NOMO-1 treated with DMSO at 0.1 percent for 48 hours (cell line): ENCODE measurements at regions not wholly inside any gene's neighbourhood (a gene's known extent, or its start where the extent isn't known, plus 50 kb on each side); places are given as distances from the start of the nearest gene placed in this dataset.
A peak's percentile ranks its signal among the peaks of the same experiment; 100 is the strongest.

Experiments
- DNase-seq: peaks from one replicate; lab custom pipeline; 2025; ENCODE audit not compliant: unreplicated experiment; lab: John Stamatoyannopoulos, UW

DNA sequence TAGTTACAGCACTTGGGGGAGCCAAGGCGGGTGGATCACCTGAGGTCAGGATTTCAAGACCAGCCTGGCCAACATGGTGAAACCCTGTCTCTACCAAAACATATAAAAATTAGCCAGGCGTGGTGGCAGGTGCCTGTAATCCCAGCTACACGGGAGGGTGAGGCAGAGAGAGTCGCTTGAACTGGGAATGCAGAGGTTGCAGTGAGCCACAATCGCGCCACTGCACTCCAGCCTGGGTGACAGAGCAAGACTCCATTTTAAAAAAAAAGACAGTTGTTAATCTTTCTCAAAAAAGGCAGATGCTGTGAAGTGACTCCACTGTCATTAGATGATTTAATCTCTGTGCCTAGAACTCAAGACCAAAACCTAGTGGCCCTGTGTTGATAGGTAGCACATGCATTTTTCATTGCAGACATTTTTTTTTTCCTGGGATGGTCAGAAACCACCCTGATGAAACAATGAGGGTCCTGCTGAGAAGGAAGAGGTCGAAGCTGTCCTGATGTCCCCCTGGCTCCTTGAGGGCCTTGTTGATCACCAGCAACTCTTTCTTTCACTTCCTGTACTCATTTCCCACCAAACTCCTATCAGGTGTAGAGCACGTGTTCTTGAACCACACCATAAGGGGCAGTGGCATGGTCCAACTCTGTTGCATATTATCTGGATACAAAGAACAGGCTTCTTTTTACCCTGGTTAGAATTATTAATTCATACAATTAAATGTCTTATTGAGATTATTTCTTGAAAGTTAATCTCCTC lies 382.2 kb downstream of the ICE1 start:
- DNase-seq, result no peak

DNA sequence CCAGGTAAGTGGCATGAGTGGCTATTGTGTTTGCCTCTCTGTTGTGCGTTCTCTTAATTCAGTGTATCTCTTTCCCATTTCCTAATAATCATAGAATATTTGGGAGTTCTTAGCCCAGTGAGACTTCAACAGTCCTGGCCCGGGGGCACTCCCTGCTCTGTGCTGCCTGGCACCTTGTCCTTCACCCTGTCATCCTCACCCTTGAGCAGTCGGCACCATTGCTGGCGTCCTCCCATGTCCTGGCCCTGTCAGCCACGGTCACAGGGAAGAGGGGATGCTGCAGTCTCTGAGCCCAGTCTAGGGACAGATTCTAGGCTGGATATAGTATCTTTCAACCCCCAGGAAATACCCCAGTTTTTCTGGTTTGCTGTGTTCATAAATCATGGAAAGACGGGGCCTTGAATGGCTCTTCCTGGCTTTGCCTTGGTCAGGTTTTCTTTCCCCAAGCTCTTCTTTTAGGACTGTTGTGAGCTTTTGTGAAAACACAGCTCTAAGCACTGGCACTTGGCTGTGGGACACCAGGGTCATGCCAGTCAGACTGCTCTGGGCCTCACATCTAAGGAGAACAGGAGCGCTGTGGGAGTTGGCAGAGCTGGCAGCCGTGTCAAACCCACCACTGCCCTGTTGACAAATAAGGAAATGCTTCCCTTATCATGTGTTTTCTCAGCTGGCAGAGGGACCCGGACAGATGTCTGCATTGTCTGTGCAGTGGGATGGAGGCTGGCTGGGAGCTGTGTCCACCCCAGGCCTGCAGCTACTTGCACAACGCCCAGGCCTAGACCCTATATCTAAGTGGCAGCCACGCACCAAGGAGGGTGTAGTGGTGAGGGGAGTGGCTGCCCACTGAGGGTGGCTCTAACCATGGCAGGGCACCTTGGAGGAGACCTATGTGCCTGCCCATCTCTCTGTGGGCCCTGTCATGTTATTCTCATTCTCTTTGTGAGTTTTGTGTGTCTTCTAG lies 378.6 kb downstream of the ICE1 start:
- no peak for DNase-seq

DNA sequence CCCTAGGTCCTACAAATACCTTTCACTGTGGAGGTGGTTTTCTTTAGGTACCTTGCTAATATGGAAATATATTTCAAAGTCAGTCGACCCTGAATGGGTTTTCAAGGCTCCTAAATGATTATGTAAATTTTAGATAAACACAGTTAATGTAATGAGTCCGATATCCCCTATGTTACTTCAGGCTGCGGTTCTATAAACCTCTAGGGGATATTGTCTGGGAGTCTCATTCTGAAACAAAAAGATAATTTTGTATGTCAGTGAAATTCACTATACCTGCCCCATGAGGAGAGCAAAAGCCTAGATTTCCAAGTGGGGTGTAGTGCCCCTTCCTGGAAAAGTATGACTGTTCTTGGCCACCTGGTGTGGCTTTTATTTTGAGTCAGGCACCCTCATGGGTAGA lies 377.3 kb downstream of the ICE1 start:
- DNase-seq, result no peak

DNA sequence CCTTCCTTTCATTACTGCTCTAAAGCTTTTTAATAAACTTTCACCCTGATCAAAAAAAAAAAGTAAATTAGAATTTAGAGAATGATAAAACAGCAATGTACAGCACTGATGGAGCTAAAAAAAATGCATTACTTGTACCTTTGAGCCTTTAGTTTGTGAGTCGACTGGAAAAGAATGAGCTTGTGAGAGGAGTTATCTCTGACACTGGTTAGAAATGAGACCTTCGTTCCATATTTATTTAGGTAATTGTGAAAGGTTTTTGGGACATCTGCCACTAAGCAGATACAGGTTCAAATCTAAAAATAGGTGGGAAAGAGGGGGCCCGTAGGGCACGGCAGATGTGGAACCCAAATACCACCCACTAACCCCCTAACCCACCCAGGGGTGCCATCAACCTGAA lies 376.8 kb downstream of the ICE1 start:
- no peak for DNase-seq

DNA sequence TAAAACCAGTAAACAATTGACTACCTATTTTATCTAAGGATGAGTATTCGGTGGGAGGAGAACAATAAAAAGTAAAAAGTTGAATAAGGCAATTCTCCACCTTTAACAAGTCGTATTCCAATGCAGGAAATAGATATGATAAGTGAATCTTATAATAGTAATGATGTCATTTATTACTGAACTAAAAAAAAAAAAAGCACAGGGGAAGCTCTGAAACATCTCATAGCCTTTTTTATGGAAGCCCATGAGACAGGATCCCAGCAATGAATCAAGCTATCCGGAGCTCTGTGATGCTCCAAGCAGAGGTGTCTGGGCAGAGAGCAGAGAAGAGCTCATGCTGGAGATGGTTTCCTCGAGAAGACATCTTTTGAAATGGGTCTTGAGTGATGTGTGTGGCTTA lies 376.0 kb downstream of the ICE1 start:
- no peak for DNase-seq

DNA sequence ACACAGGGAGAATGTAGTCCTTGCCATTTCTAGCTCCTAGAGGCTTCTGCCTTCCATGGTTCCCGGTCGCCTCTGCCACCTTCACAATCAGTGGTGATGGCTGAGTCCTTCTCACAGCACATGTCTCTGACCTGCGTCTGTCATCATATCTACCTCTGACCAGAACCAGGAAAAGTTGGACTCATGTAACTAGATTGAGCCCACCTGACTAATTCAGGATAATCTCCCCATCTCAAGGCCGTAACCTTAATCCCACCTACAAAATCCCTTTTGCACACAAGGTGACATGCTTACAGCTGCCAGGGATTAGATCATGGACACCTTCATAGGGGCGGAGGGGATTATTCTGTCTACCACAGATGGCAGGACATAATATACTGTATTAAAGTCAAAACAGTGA lies 375.6 kb downstream of the ICE1 start:
- no peak for DNase-seq

DNA sequence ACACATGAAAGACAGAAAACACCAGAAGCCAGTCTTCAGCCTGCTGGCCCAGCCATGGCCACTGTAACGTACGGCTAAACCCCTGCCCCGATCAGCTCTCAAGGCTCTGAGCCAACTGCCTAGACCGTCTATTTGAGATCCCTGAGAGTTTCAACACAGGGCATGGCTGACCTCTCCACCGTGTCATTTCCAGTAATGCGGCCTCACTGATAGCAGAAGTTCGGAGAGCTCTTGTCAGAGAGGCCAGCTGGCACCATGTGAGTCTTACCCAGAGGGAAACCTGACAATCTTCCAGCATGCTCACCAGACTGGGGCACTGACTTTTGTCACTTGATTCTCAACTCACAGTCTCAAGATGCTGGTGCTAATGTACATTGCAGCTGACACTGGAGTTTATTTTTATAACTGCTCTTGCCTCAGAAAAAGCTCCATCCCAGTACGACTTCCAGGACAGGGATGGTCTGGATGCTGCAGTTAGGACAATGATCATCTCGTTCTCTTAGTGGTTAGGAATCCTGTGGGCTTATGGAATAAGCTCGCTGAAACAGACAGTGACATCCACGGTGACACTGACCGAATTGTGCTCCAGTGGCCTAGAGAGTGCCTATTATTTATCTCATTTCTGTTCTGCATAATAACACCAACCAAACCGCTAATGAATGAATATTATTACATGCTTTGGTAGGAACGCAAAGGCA lies 372.7 kb downstream of the ICE1 start:
- peak; percentile 10 for DNase-seq

DNA sequence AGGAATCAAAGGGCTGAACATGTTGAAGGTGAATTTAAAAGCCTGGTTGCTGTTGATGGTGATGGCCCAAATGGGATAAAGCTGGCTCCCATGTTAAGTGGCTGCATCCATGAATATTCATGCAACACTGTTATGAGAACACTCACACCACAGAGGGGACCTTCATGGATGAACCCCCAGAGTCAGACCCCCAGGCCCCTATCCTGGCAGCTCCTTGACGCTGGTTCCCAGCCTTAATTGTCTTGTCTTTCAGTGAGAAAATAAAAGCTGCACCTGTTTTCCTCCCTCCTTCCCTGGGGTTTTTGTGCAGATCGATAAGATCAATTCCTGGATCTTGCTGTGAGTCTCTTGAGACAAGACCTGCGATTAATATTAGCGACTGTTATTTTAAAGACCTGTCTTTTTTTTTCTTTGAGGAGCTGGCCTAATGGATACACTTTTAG lies 371.7 kb downstream of the ICE1 start:
- DNase-seq, result no peak

DNA sequence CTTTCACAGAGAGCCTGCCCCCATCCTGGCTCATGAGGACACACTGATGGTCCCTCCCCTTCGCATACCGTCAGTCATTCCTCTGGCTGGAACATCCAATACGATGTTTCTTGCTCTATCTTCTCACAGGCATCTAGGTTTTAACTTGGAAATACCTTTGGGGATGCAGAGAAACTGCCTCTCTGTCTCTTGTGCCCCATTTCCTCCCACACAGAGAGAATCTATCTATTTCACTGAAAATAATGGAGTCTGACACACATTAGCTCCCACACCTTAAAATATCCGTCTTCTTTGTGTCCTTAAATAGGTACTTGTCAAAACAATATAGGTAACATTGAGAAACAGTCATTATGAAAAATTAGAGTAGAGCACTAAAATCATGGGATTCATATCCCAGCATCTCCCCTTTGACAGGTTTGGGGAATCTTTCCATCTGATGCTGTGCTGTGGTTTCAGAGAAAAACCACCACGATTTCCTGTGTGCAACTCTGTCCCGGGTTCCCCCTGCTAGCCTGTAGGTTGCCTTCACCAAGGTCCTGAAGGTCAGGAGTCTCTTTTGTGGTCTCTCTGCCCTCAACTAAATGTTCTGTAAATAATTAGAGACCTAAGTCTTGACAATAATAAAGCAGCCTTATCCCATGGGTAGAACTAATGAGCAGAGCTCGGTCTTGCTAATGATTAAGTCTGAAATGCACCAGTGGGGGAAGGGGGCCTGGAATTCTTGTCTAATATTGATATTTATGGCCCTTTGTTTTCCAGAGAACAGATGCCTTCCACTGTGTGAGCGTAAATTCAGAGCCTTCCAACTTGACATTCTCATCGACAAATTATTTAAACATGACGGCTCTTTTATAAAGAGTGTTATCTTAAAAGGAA lies 371.0 kb downstream of the ICE1 start:
- no peak for DNase-seq

DNA sequence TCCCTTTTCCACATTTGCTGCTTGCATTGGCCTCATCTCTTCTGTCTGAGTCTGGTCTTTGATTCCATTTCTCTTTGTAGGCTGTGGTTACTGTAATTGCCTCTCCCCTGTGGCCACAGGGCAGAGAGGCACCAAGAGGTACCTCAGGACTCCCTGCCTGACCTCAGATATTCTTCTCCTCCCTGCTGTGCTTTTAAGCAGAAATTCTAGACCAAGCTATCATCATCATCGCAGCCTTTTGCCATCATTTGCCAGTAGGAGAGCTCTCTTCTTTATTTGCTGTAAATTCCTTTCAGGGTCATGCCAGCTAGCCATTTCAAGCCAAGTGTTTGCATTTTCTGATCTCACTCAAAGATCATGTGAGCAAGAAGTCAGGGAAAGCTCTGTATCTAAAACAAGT lies 369.6 kb downstream of the ICE1 start:
- no peak for DNase-seq

DNA sequence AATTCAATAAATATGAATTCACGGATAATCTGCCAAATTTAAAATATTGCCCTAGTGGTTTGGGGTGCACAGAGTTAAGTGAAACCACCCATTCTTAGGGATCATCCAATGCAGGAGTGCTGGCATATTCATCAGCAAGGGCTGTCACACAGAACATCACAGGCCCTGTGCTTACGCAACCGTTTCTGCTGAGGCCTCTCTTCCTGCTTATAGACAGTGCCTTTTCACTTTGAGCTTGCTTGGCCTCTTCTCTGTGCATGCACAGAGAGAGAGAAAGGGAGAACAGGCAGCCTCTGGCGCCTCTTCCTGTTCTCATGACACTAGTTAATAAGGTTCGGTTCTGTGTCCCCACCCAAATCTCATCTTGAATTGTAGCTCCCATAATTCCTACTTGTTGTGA lies 366.3 kb downstream of the ICE1 start:
- peak; percentile 73 for DNase-seq

DNA sequence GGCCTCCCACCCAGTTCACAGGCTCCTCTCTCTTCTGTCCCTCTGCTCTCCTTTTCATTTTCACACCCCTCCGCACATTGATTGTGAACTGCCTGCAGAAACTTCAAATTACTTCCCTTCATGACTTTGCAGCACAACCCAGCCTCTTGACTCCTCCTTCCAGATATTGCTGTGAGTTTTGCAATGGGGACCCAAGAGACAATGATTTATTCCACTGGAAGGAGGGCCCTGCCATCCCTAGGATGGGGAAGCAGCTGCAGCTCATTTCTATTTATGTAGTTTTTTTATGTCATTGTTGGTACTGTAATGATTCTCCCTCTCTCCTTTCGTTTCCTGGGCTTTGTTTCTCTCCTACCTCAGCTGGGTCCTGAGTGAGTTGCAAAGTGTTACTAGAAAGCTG lies 364.9 kb downstream of the ICE1 start:
- DNase-seq, result peak; percentile 91

DNA sequence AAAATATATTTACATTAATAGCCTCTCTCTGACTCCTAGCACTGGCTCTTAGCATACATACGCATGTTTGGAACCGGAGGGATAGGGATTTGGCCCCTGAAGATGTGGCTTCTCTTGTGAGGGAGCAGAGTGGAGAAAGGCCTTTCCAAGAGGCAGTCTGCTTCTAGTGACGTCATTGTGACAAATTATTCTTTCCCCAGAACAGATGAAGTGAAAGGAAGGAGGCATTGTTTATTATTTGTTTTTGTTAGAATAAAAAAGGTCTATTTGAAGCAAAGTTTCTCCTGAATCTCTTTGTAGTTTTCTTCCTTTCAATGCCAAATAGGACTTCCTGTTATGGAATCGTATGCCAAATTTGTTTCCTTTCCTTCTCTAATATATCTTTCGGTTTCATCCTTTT lies 361.6 kb downstream of the ICE1 start:
- DNase-seq, result no peak

DNA sequence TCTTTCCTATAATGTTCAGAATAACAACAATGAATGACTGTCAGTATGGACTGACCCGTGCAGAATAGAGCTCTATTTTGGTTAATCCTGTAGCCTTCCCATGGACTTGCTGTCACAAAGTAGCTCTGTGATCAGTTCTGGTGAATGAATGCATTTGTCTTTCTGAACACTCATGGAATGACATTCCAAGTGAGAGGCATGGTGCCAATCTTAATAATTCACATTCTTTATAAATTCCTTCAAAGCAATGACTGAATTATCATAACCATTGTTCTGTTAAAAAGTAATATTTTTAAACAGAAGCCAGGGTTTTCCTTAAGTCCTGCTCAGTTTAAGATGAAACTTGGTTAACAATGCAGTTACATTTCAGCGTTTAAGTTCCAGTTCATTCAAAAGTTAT lies 360.5 kb downstream of the ICE1 start:
- no peak for DNase-seq

DNA sequence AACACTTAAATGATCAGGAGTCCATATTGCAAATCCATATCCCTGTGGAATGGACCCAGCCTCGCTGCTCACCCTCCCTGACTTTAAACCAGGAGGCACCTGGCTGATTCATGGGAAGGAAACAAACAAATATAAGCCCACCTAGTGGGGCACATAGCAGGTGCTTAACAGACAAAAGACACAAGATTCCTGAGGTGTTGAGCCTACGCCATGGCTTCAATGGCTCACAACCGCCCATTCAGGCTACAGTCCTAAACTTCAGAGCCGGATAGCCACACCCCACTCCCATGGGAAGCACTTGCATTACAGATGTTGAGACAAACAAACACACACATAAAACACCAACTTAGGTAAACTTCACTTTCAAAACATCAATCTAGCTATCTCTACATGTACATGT lies 359.9 kb downstream of the ICE1 start:
- DNase-seq, result no peak

DNA sequence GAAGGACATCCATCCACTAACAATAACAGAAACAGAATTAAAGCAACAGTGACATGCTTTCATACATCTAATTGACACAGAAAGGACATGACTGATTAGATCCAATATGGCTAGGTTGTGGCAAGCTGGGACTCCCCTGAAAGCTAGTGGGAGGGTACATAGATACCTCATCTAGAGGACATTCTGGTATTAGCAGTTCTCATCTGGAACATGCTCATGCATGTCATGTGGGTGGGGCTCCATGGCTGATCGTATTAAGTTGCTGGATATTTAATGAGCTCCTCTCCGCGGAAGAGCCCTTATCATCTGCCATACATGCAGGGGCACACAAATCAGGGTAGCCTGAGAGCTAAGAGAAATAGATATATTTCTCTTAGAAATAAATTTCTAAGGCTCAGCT lies 358.9 kb downstream of the ICE1 start:
- DNase-seq, result no peak

DNA sequence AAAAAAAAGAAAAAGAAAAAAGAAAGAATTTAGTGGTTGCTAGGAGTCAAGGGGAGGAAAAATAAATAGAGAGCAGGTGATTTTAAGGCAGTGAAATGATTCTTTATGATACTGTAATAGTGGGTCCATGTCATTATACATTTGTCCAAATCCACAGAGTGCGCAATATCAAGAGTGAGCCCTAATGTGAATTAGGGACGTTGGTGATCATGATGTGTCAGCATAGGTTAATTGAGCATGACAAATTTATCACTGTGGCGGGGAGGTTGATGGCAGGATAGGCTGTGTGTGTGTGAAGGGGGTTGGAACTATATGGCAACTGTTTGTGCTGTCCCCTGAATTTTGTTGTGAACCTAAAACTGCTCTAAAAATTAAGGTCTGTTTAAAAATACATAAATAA lies 357.8 kb downstream of the ICE1 start:
- DNase-seq, result no peak

DNA sequence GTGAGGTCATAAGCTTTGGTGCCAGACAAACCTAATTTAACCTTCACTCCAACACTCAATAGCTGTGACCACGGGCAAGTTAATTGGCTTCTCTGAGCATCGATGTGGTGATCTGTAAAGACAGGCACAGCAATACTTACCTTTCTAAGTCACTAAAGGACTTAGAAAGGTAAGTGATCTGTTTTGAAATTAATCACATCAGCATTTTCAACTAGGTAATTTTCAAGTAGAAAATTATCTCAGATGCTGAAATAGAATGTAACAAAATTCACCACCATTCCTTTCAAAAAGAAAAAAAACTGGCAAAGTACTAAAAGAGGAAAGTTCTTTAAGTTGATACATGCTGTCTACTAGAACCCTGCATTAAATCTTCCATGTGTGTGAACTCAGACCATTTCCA lies 354.5 kb downstream of the ICE1 start:
- DNase-seq, result no peak

DNA sequence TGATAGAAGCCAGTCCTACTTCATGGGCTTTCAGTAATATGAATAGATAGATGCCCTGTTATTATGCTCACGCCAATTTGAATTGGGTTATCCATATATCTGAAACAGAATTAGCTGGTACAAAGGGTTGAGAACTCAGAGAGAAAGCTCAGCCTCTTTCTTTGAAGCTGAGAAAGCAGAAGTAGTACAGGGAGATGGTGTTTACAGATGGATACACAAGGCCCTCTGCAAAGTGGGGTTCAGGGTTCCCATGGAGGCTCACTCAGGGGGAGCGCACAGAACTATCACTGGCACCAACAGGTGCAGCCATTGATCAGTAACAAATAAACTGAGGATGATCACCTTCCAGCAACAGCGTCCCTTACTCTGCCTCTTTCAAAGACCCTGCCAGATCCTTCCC lies 349.7 kb downstream of the ICE1 start:
- DNase-seq, result no peak

DNA sequence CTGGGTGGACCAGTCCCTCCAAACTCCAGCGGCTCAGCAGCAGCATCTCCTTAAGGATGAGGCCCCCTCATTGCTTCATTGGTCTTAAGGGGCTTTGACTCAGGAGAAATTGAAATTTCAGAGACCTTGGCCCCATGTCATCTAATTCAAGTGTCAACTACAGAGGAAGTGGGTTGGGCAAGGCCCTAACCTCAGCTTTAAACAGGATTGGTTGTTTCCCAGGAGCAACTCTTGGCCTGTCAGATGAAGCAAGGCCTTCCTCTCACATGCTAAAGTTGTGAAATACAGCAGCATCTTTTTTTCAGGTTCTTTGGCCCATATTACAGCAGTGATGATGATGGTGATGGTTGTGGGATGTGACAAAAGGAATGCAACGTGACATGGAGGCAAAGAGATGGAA lies 348.3 kb downstream of the ICE1 start:
- peak; percentile 81 for DNase-seq
